Progenitor cell of endocrine pancreas (in vitro differentiated cells): ENCODE measurements at regions not wholly inside any gene's neighbourhood (a gene's known extent, or its start where the extent isn't known, plus 50 kb on each side); places are given as distances from the start of the nearest gene placed in this dataset.

Experiments
- DNase-seq: peaks from one replicate; pipeline ENCODE4 v3.0.0; 2021; ENCODE audit warnings: low spot score; ENCODE audit not compliant: unreplicated experiment
- H3K27ac Mint-ChIP-seq: 2 replicates; pipeline ENCODE4 v1.8.0; 2021; ENCODE audit warnings: mild to moderate bottlenecking, moderate library complexity, mixed read lengths
- H3K27me3 Mint-ChIP-seq: 2 replicates; pipeline ENCODE4 v1.8.0; 2021; ENCODE audit warnings: mixed read lengths
- H3K36me3 Mint-ChIP-seq: 2 replicates; pipeline ENCODE4 v1.8.0; 2022; ENCODE audit warnings: mixed read lengths; ENCODE audit not compliant: insufficient read depth
- H3K4me1 Mint-ChIP-seq: 2 replicates; pipeline ENCODE4 v1.8.0; 2021; ENCODE audit warnings: low read depth, mixed read lengths
- H3K4me3 Mint-ChIP-seq: 2 replicates; pipeline ENCODE4 v1.8.0; 2021; ENCODE audit warnings: low read depth, mild to moderate bottlenecking, moderate library complexity, mixed read lengths
- H3K9me3 Mint-ChIP-seq: 2 replicates; pipeline ENCODE4 v1.8.0; 2021; ENCODE audit warnings: low read depth, mixed read lengths
- TF ChIP-seq, protein P1 (sequence below): fragments of 200-600 bp; sonication (generic); IDR thresholded peaks from one replicate; pipeline ENCODE4 v1.5.0; 2021; ENCODE audit warnings: antibody characterized with exemption, mild to moderate bottlenecking; ENCODE audit not compliant: unreplicated experiment

DNA sequence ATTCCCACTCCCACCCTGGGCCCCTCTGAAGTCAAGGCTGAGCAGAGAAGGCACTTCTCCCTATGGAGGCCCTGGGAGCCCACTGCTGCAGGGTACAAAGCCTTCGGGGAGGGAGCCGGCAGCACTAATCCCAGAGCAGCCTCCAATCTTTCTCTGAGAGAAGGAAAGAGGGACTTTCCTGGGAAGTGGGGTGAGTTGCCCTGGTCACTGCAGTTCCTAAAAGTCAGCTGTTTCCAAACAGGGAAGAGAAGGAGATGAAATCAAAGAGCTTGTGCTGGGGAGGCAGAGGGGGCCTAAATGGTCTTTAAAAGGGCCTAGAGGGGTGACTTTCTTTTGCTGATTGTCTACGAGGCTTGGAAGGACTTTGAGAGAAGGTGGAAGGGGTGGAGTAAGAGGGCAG lies 264.7 kb downstream of the TNS1 start:
- Mint-ChIP-seq H3K4me3 (no peak overlapping the region), H3K9me3 (no peaks in the 10 kb centered on the region), H3K4me1 (no peaks in the 10 kb centered on the region), H3K27me3 (peaks cover 21% of the 10 kb centered on the region), H3K36me3 (no peaks in the 10 kb centered on the region), H3K27ac (no peak overlapping the region)
- TF ChIP-seq, protein P1, sequence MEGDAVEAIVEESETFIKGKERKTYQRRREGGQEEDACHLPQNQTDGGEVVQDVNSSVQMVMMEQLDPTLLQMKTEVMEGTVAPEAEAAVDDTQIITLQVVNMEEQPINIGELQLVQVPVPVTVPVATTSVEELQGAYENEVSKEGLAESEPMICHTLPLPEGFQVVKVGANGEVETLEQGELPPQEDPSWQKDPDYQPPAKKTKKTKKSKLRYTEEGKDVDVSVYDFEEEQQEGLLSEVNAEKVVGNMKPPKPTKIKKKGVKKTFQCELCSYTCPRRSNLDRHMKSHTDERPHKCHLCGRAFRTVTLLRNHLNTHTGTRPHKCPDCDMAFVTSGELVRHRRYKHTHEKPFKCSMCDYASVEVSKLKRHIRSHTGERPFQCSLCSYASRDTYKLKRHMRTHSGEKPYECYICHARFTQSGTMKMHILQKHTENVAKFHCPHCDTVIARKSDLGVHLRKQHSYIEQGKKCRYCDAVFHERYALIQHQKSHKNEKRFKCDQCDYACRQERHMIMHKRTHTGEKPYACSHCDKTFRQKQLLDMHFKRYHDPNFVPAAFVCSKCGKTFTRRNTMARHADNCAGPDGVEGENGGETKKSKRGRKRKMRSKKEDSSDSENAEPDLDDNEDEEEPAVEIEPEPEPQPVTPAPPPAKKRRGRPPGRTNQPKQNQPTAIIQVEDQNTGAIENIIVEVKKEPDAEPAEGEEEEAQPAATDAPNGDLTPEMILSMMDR: no peak
- DNase-seq: no peak

DNA sequence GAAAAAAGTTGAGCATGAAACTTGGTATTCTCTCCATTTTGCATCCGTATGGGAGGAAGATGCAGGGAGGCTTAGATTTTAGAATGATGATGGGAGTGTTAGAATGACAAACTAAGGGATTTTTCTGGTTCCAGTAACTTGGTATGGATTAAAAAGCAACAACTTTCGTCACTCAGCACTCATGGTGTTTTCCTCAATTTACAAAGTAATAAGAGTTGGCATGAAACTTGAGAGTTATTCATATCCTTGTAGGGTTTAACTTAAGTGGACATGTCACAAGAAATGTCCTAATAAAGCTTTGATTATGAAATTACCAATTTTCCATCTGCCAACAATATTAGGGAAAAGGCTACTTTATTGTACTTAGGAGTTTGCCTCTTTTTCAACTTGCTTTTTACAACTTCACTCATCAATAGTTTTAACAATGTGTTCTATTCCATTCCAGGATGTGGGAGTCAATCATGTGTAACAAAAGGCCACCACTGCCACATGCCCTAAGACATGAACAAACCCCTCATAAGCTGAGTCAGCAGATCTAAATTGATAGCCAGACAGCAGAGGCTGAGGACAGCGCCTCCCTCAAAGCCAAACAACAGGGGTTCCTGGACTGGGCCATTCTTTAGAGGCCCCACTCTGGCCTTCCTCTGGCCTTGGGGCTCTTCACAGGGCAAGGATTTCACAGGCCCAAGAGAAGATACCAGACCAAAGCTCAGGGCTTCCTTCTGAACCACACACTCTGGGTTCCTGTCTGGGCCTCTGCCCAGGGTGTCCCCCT lies 265.8 kb downstream of the TNS1 start:
- DNase-seq: no peak
- no peaks in the 10 kb centered on the region for H3K4me1 Mint-ChIP-seq
- H3K27me3 Mint-ChIP-seq: peaks cover 21% of the 10 kb centered on the region
- H3K36me3 Mint-ChIP-seq: no peaks in the 10 kb centered on the region
- no peaks in the 10 kb centered on the region for H3K9me3 Mint-ChIP-seq
- TF ChIP-seq, protein P1: no peak
- H3K27ac Mint-ChIP-seq: no peak overlapping the region
- no peak overlapping the region for H3K4me3 Mint-ChIP-seq

DNA sequence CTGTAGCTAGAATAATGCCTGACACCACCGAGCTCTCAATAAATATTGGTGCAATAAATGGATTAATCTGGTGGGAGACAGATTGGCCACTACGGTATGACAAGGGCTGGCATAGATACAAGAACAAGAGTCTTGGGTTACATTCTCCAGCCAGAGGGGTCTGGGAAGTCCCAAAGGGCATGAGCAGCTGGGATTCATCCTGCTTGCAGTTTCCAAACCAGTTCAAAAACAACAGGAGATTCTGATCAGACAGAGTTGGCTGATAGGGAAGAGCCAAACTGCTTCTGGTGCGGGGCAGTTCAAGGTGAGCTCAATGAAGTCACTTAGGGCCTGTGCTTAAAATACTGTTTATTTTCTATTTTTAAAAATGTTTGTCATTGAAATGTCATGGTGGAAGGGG lies 266.9 kb downstream of the TNS1 start:
- H3K27ac Mint-ChIP-seq: no peak overlapping the region
- DNase-seq: no peak
- H3K27me3 Mint-ChIP-seq: peaks cover 21% of the 10 kb centered on the region
- no peaks in the 10 kb centered on the region for H3K9me3 Mint-ChIP-seq
- H3K36me3 Mint-ChIP-seq: no peaks in the 10 kb centered on the region
- H3K4me1 Mint-ChIP-seq: no peaks in the 10 kb centered on the region
- H3K4me3 Mint-ChIP-seq: no peak overlapping the region
- TF ChIP-seq, protein P1: no peak

DNA sequence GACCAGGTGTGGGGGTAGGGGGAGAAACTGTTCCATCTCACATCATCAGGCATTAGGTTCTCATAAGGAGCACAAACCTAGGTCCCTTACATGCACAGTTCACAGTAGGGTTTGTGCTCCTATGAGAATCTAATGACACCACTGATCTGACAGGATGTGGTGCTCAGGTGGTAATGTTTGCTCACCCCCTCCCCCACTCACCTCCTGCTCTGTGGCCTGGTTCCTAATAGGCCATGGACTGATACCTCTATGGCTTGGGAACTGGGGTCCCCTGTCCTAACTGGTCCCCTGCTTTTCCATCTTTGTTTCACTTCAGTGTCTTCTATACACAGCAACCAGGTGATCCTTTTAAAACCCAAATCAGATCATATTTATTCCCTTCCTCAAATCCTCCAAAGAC lies 267.8 kb downstream of the TNS1 start:
- Mint-ChIP-seq H3K9me3 (no peaks in the 10 kb centered on the region), H3K27ac (no peak overlapping the region), H3K4me3 (no peak overlapping the region), H3K27me3 (peaks cover 21% of the 10 kb centered on the region), H3K36me3 (no peaks in the 10 kb centered on the region), H3K4me1 (no peaks in the 10 kb centered on the region)
- DNase-seq: no peak
- TF ChIP-seq, protein P1: no peak

DNA sequence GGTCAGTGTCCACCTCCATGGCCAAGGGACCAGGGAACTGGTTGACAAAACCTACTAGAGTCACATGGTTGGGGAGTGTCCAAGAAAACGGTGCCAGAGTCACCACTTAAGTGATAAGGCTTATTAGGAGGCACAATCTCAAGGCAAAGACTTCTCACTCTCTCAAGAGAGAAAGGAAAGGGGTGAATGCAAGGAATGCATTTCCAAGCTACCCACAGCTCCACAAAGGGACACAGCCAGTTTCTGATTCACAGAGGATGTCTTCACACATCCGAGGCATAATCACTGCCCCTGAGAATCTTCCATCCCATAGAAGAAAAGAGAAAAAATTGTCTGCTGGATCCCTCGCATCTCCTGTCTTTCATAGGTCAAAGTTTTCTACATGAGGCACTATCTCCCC lies 269.3 kb downstream of the TNS1 start:
- Mint-ChIP-seq H3K27ac (no peak overlapping the region), H3K27me3 (peaks cover 14% of the 10 kb centered on the region), H3K4me1 (peaks cover 5% of the 10 kb centered on the region), H3K4me3 (no peak overlapping the region), H3K9me3 (no peaks in the 10 kb centered on the region), H3K36me3 (no peaks in the 10 kb centered on the region)
- TF ChIP-seq, protein P1: no peak
- DNase-seq: no peak
